ENCODE measurements at regions not wholly inside any gene's neighbourhood (a gene's known extent, or its start where the extent isn't known, plus 50 kb on each side); places are given as distances from the start of the nearest gene placed in this dataset.
"Not testable (repeated sequence)": the region's sequence is repeated elsewhere in the genome, so short reads cannot be mapped to it uniquely, and the experiment has no call there.

DNA sequence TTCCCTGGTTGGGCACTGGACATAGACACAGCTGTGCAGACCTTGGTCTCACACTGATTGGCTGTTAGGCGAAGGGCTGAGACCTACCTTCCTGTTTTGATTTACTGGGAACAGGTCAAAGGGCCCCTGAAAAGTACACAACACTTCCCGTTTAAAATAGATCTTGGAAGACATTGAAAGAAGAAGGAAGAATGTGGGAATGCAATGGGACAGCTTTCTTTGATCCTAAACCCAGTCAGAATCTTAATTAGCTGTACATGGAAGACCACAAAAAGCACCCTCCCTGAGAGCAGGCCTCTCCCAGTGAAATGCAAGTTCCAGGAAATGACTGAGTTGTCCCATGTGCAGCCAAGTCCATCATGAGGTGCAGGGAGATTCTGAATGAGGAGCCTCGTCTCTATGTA lies 83.6 kb upstream of the EXOC2 start:
- no peak for DNase-seq (ENCODE audit: low read depth)

DNA sequence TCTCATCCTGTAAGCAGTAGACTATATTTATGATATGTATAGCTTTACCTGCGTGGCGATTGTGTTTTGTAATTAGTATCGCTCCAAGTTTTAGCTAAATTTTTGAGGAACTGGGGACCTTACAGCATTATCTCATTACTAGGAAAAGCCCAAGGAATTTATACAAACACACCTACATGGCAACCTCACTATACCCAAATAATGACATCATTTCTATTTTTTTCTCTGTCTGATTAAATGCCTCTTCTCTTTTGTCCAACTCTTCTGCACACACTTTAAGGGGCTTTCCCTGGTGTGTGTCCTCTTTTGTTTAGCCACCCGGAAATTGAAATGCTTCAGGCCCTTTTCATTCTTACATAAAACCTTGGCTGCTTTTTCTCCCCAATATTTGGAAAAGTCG lies 82.9 kb upstream of the EXOC2 start:
- no peak for DNase-seq (ENCODE audit: low read depth)

DNA sequence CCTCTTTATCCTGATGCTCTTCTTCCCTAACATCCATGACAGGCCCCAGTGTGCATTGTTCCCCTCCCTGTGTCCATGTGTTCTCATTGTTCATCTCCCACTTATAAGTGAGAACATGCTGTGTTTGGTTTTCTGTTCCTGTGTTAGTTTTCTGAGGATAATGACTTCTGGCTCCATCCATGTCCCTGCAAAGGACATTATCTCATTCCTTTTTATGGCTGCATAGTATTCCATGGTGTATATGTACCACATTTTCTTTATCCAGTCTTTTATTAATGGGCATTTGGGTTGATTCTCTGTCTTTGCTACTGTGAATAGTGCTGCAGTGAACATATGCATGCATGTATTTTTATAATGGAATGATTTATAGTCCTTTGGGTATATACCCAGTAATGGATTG lies 78.7 kb upstream of the EXOC2 start:
- not testable (repeated sequence) for DNase-seq (ENCODE audit: low read depth)

DNA sequence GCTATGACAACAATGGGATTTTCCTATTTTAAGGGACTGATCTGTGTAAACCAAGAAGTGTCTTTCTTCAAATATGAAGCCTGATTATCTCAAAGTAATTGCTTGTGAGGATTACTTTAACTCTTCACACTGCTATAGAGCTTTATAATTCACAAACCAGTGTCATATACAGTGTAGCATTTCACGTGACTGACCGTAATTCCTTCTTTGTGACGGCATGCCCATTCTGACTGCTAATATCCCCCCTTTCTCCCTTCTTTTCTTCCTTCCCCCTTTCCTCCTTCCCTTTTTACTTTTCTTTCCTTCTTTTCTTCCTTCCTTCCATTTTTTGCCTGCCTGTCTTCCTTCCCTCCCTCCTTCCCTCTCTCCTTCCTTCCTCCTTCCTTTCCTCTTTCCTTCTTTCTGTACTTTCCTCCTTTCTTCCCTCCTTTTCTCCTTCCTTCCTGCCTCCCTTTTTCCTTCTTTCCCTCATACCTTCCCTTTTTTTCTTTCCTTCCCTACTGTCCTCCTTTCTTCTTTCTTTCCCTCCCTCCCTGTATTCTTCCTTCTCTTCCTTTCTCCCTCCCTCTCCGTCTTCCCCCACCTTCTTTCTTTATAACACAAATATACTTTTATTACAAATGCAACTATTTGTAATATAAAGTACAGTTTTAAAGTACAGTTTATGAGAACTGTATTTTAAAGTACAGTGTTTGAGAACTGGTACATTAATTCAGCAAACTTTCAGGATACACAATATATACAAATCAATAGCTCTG lies 75.0 kb upstream of the EXOC2 start:
- no peak for DNase-seq (ENCODE audit: low read depth)

DNA sequence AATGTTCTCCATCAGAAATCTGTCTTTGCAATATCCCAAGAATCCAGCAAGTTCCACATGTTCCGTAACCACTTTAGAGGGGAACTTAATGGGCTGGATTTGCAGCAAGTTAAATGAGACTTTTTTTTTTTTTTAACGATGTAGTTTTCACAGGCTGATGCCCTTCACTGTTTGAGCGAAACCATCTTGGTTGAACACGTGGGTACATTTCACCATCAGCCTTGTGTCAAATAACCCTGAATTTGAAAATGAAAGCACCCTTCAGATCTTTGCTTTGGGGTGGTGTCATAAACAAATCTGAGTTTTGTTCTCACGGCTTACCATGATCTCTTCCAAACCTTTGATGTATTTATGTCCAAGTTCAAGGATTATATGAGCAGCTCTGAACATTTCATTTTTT lies 73.7 kb upstream of the EXOC2 start:
- no peak for DNase-seq (ENCODE audit: low read depth)

DNA sequence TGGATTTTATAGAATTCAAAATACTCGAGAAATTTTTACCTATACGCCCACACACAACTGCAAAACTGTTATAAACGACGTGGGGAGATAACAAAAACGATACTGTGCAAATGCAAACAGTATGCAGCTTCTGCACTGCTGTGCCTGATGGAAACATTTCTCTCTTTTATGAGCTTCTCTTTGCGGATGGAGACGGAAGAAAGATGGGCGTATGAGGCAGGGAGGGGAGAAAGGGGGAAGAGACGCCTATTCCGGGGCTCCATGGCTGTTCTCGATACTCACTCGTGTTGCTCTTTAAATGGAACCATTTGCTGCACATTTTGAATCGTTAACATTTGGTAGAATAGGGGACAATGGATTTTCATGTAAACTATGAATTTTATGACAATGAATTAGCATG lies 69.1 kb upstream of the EXOC2 start:
- no peak for DNase-seq (ENCODE audit: low read depth)

DNA sequence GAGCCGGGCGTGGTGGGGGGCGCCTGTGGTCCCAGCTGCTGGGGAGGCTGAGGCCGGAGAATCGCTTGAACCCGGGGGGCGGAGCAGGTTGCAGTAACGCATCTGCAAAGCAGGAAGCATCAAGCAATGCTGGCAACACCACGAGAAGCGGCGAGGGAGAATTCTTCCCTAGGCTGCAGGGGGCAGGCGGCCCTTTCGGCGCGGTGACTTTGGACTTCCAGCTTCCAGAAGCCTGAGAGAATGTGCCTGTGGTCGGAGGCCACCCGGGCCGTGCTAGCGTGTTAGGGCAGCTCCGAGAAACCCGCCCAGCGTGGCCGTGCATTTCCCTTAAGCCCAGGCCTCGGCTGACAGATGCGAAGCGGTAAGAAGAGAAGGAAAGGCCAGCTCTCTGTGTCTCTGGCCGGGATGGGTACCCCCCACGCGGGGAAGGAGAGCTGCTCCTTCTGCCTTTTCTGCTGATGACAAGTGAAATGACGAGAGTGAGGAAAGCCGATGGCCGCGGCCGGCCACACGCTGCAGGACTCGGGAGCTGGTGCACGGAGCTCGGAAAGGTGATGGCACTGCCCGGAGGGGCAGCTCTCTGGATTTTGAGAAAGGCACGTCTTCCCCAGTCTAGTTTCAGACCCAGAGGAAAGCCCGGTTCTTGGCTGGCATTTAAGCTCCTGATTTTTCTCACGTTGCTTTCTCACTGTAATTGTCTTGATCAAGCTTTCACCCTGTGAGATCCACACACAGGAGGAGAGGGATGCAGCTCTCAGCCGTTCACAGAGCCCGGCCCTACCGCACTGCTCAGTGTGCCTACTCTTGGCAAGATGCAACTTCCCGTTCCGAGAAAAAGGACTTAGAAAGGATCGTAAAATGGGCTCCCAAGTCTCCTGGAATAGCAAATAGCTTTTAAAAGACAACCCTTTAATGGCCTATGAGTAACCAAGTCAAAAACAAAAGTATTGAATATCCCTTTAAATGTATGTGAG lies 68.3 kb upstream of the EXOC2 start:
- DNase-seq (ENCODE audit: low read depth): no peak

DNA sequence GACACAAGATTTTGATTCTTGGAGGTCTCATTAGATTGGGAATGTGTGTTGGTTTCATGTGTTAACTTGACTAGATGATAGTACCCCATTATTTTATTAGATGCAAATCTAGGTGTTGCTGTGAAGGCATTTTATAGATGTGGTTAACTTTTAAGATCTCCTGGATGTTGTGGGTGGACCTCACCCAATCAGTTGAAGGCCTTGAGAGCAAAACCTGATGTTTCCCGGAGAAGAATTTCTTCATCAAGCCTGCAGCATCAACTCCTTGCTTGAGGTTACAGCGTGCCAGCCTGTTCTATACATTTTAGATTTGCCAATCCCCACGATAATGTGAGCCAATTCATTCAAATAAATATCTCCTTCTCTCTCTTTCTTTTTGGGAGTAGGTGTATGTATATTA lies 66.8 kb upstream of the EXOC2 start:
- no peak for DNase-seq (ENCODE audit: low read depth)

DNA sequence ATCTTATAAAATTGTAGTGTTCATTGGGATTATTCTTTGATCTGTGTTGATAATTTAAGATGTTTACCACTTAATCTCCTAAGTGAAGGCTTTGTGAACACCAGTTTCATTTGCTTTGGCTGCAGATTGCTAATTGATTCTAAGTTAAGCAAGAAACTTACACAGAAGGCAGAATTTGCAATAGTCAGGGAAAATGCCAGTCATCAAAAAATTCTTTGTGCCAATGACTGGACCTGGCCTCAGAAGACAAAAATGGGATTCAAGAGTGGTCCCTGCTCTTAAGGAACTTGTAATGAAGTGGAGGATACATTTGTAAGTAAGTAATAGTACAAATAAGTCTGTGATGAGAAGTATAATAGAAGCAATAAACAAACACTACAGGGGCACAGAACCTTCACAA lies 63.3 kb upstream of the EXOC2 start:
- no peak for DNase-seq (ENCODE audit: low read depth)

DNA sequence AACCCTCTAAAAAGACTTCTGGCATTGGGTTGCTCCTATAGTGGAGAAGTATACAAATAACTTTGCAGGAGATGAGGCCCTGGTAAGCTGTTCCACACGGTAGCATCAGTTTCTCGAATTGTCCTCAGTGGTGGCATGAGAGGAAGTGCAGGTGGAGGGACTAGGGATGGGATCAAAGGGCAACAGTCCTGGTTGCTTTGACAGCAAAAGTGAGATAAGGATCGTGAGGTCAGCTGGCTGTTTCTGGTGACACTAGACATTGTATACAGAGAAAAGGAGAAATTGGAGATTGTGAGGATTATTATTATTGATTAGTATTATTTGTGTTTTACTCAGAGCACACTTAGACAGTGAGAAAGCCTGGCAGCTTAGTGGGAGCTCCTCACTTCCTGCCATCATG lies 61.3 kb upstream of the EXOC2 start:
- DNase-seq (ENCODE audit: low read depth): no peak

DNA sequence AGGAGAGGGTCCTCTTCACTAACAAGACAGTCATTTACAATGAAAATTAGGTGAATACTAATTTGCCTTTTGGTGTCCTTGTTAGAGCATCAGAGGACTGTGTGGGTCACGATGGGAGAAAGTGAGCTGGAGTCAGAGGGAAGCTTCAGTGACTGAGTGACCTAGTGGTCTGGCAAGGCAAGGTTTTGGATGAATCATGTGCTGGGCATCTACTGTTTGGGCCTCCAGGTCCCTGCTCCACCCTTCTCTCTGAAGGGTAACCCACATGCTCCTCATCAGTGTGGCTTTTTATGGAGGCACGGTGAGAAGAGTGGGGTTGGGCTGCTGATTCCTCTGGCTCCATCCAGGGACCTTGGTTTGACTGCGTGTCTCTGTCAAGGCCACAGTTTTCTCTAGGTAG lies 60.5 kb upstream of the EXOC2 start:
- no peak for DNase-seq (ENCODE audit: low read depth)

DNA sequence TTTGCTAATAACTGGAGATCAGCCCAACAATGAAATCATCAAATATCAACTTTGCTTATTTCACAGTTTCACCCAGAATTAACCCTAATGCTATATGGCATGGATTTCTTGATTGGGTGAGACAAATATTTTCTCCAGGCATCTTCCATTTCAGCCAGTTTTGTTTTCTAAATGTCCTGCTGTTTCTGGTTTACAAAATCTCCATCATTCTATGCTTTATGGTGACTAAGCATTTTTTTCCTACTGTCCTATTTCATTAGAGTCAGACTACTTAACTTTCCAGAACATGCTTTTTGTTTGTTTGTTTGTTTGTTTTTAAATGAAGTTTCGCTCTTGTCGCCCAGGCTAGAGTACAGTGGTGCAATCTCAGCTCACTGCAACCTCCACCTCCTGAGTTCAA lies 59.5 kb upstream of the EXOC2 start:
- DNase-seq (ENCODE audit: low read depth): no peak

DNA sequence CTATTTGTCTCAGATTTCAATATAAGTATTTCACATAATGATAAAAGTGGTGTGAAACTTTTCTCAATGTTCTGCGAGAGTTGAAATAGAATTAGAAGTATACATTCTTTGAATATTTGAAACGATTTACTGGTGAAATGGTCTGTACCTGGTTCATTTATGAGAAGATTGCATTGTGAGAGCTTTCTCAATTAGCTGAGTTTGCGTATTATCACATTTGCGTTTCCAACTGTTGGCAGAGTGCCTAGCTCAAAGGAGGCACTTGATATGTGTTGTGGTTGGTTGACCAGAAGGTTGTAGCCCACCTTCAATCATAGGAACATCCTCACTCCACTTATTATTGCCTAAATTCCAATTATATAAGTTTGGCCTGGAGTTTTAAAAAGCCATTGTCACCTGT lies 58.8 kb upstream of the EXOC2 start:
- DNase-seq (ENCODE audit: low read depth): no peak

DNA sequence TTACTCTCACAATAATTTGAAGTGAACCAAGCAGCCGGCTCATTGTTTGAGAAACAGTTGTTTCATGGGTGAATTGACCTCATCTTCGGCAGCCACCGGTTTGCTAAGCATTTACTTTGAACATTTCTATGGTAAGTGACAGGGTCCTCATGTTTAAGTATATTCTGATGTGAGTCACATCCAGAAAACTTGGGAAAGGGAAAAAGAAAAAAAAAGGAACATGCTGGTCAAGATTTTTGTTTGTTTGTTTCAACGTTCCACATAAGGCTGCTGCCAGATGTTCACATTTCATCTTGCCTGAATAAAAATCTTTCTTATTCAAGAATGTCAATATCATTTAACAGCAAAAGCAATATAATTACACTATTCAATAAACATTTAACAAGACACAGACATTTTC lies 55.0 kb upstream of the EXOC2 start:
- no peak for DNase-seq (ENCODE audit: low read depth)

DNA sequence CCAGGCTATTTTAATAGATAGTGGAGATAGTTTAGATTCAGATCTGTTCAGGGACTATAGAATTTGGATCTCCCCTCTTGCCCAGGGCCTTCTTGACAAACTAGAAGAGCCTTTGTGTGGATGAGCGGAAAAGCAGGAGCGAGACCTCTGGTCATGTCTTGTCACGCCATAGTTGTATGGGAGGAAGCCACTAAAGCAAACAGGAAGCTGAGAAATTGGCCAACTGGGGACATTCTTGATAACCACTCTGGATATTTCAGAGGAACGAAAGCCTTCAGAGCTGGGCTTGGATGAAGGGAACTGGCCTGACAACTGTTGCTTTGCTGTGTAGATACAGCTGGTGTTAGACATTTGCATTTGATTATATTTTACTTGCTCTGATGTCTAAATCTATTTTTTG lies 54.1 kb upstream of the EXOC2 start:
- no peak for DNase-seq (ENCODE audit: low read depth)

DNA sequence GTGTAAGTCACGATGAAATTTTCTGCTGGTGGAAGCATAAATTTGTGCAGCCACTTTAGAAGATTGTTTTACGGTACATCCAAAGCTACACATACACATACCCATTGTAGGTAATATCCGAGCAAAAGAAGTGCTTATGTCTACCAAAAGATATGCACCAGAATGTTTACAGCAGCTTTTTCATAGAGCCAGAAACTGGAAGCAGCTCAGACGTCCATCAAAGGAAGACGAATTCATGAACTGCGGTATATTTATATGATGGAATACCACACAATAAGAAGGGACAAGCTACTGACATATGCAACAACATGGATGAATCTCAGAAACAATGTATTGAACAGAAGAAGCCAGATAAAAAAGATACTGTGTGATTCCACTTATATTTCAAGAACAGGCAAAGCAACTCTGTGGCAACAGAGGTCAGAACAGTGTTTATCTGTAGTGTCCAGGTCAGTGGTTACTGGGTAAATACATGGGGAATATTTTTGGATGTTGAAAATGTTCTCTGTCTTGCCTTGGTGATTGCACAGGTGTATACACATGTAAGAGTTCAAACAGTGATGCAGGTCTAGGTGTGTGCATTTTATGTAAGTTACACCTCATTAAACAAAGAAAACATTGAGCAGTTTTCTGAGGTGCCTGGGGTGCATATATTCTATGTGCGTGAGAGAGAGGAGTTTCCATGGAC lies 51.9 kb upstream of the EXOC2 start:
- no peak for DNase-seq (ENCODE audit: low read depth)

DNA sequence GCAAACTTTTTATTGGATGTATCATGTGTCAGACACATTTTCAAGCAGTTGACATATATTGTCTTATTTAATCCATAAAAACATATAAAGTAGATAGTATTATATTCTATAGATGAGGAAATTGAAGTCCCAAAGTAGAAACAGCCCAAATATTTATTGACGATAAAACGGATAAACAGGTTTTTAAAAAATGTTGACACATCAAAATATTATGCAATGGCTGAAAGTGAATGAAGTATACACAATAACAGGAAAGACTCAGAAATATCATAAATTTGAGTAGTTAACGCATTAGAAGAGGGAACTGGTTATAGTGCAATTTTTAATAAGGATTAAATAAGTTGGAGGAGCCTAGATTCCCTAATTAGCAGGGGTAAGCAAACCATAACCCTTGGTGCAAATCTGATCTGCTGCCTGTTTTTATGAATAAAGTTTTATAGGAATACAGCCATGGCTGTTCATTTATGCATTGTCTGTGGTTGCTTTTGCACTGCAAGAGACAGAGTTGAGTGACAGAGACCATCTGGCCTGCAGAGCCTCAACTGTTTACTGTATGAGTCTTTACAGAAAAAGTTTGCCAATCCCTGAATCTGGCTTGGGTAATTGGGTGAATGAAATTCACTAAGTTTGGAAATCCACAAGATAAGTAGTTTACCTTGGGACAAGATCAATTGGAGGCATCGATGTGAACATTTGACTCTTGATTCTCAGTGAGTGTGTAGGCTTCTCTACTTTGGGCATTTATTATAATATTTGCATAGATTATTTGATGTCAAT lies 50.6 kb upstream of the EXOC2 start:
- no peak for DNase-seq (ENCODE audit: low read depth)

Measured in activated T-cell treated with anti-CD3 and anti-CD28 coated beads for 24 hours (primary cell).